ENCODE measurements at regions not wholly inside any gene's neighbourhood (a gene's known extent, or its start where the extent isn't known, plus 50 kb on each side); places are given as distances from the start of the nearest gene placed in this dataset.

DNA sequence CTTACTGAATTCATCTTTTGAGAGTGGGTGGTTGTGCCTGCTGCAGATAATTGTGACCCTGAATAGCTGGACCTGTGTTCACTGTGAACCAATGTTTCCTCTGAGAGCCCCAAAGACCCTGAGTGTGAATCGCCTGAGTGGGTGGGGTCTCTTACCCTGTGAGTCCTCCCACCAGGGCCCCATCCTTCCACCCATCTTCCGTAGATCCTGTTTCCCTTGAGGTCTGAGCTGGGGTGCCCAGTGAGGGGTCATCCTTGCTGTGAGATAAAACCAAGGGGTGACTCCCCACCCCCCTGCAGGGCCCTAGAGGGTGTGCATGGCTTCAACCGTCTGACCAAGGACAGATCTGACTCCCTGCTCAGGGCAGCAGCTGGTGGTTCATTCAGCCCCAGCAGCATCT is 78.0 kb upstream of the ZNF479 start:
- no peaks in the 10 kb centered on the region for H3K4me1 Mint-ChIP-seq (ENCODE audit: low read depth, unreplicated experiment)
- no peaks in the 10 kb centered on the region for H3K27me3 Mint-ChIP-seq (ENCODE audit: low read depth, unreplicated experiment)
- FAIRE-seq, result no peak
- H2AFZ ChIP-seq (ENCODE audit: low read depth, low read length), result no peak overlapping the region
- no peak overlapping the region for H3K27ac ChIP-seq (ENCODE audit: low read depth, low read length)
- no peaks in the 10 kb centered on the region for H3K9me3 ChIP-seq (ENCODE audit: insufficient read depth, low read depth, low read length)
- no peaks in the 10 kb centered on the region for H3K27me3 ChIP-seq (ENCODE audit: insufficient read depth, low read length)
- no peaks in the 10 kb centered on the region for H3K79me2 ChIP-seq (ENCODE audit: insufficient read depth, low read length)
- DNase-seq (ENCODE audit: low read depth), result no peak
- H3K27ac Mint-ChIP-seq (ENCODE audit: unreplicated experiment), result no peak overlapping the region
- H4K20me1 ChIP-seq (ENCODE audit: insufficient read depth, low read length), result no peaks in the 10 kb centered on the region
- H3K9ac ChIP-seq (ENCODE audit: low read length), result no peak overlapping the region
- TF ChIP-seq EZH2 (IDR thresholded peaks at IDR 0.05; ENCODE audit: insufficient read depth, low read length), result no peak
- TF ChIP-seq CTCF (IDR thresholded peaks at IDR 0.05; ENCODE audit: insufficient read depth, low read depth, low read length), result no peak
- H3K4me1 ChIP-seq (ENCODE audit: insufficient read depth, low read length), result no peaks in the 10 kb centered on the region
- H3K9me3 Mint-ChIP-seq (ENCODE audit: unreplicated experiment), result peaks cover 38% of the 10 kb centered on the region
- H3K4me3 Mint-ChIP-seq (ENCODE audit: unreplicated experiment), result no peak overlapping the region
- no peaks in the 10 kb centered on the region for H3K36me3 Mint-ChIP-seq (ENCODE audit: low read depth, unreplicated experiment)
- H3K36me3 ChIP-seq (ENCODE audit: insufficient read depth, low read length), result no peaks in the 10 kb centered on the region
- H3K4me3 ChIP-seq (ENCODE audit: insufficient read depth, low read depth, low read length), result no peak overlapping the region
- no peak overlapping the region for H3K4me2 ChIP-seq (ENCODE audit: low read length)

GRCh38 chr7:57210871-57211270 is 78.6 kb upstream of the ZNF479 start:
- Histone ChIP-seq H3K79me2 (ENCODE audit: insufficient read depth, low read length) (no peaks in the 10 kb centered on the region), H3K4me2 (ENCODE audit: low read length) (no peak overlapping the region), H3K36me3 (ENCODE audit: insufficient read depth, low read length) (no peaks in the 10 kb centered on the region), H3K27me3 (ENCODE audit: insufficient read depth, low read length) (no peaks in the 10 kb centered on the region), H2AFZ (ENCODE audit: low read depth, low read length) (no peak overlapping the region), H4K20me1 (ENCODE audit: insufficient read depth, low read length) (no peaks in the 10 kb centered on the region), H3K9ac (ENCODE audit: low read length) (no peak overlapping the region), H3K4me1 (ENCODE audit: insufficient read depth, low read length) (no peaks in the 10 kb centered on the region), H3K27ac (ENCODE audit: low read depth, low read length) (no peak overlapping the region), H3K4me3 (ENCODE audit: insufficient read depth, low read depth, low read length) (no peak overlapping the region), H3K9me3 (ENCODE audit: insufficient read depth, low read depth, low read length) (no peaks in the 10 kb centered on the region)
- H3K4me3 Mint-ChIP-seq (ENCODE audit: unreplicated experiment), result no peak overlapping the region
- H3K9me3 Mint-ChIP-seq (ENCODE audit: unreplicated experiment), result peaks cover 42% of the 10 kb centered on the region
- DNase-seq (ENCODE audit: low read depth) (no peak), FAIRE-seq (no peak)
- H3K36me3 Mint-ChIP-seq (ENCODE audit: low read depth, unreplicated experiment), result no peaks in the 10 kb centered on the region
- no peaks in the 10 kb centered on the region for H3K27me3 Mint-ChIP-seq (ENCODE audit: low read depth, unreplicated experiment)
- H3K4me1 Mint-ChIP-seq (ENCODE audit: low read depth, unreplicated experiment), result no peaks in the 10 kb centered on the region
- no peak for TF ChIP-seq CTCF (IDR thresholded peaks at IDR 0.05; ENCODE audit: insufficient read depth, low read depth, low read length)
- TF ChIP-seq EZH2 (IDR thresholded peaks at IDR 0.05; ENCODE audit: insufficient read depth, low read length), result no peak
- H3K27ac Mint-ChIP-seq (ENCODE audit: unreplicated experiment), result no peak overlapping the region

- no peak overlapping the region for H3K27ac ChIP-seq (ENCODE audit: low read depth, low read length)
- TF ChIP-seq EZH2 (IDR thresholded peaks at IDR 0.05; ENCODE audit: insufficient read depth, low read length) (no peak), CTCF (IDR thresholded peaks at IDR 0.05; ENCODE audit: insufficient read depth, low read depth, low read length) (no peak)
- H3K9me3 ChIP-seq (ENCODE audit: insufficient read depth, low read depth, low read length), result peaks cover under 1% of the 10 kb centered on the region
- H2AFZ ChIP-seq (ENCODE audit: low read depth, low read length), result no peak overlapping the region
- no peak overlapping the region for H3K4me3 ChIP-seq (ENCODE audit: insufficient read depth, low read depth, low read length)
- H3K4me1 ChIP-seq (ENCODE audit: insufficient read depth, low read length), result no peaks in the 10 kb centered on the region
- H3K27me3 ChIP-seq (ENCODE audit: insufficient read depth, low read length), result no peaks in the 10 kb centered on the region
- Mint-ChIP-seq H3K36me3 (ENCODE audit: low read depth, unreplicated experiment) (no peaks in the 10 kb centered on the region), H3K4me1 (ENCODE audit: low read depth, unreplicated experiment) (no peaks in the 10 kb centered on the region), H3K27ac (ENCODE audit: unreplicated experiment) (no peak overlapping the region), H3K4me3 (ENCODE audit: unreplicated experiment) (no peak overlapping the region), H3K27me3 (ENCODE audit: low read depth, unreplicated experiment) (no peaks in the 10 kb centered on the region), H3K9me3 (ENCODE audit: unreplicated experiment) (peaks cover 43% of the 10 kb centered on the region)
- FAIRE-seq (no peak), DNase-seq (ENCODE audit: low read depth) (no peak)
- H3K9ac ChIP-seq (ENCODE audit: low read length), result no peak overlapping the region
- H3K4me2 ChIP-seq (ENCODE audit: low read length), result no peak overlapping the region
- H3K36me3 ChIP-seq (ENCODE audit: insufficient read depth, low read length), result no peaks in the 10 kb centered on the region
- H4K20me1 ChIP-seq (ENCODE audit: insufficient read depth, low read length), result no peaks in the 10 kb centered on the region
- H3K79me2 ChIP-seq (ENCODE audit: insufficient read depth, low read length), result no peaks in the 10 kb centered on the region
Observed at GRCh38 chr7:57211428-57212100, 79.3 kb upstream of the ZNF479 start.
